ENCODE measurements at regions not wholly inside any gene's neighbourhood (a gene's known extent, or its start where the extent isn't known, plus 50 kb on each side); places are given as distances from the start of the nearest gene placed in this dataset.

DNA sequence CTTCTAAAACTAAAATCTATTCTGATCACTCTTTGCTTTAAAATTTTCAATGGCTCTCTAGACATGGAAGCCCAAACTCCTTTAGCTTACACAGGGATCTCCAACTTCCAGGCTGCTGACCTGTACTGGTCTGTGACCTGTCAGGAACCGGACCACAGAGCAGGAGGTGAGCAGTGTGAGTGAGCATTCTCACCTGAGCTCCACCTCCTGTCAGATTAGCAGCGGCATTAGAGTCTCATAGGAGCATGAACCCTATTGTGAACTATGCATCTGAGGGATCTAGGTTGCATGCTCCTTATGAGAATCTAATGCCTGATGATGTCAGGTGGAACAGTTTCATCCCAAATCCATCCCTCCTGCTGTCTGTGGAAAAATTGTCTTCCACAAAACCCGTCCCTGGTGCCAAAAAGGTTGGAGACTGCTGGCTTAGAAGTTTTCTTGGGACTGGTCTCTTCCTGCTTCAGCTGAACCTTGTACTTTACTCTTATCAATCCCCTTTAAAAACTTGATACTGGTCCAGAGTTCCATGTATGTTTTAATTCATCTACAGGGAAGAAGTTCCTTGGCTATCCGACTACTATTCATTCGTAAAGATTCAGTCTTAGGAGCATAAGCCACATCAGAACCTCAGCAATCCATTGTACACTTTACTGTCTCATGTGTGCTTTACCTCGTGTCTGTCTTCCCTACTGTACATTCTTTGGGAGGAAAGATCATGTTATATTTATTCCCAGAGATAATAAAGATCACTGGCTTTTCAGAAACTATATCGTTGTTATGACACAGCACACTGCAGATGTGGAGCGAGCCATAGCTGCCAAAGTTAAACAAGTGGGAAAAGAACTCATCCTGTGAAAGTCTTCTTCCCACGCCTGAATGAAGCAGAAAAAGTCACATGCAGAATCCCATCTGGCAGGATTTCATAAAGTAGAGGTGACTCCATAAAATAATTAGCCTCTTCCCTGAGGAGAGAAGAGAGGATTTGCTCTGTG lies 183.8 kb downstream of the LRATD1 start:
- no peak for DNase-seq (ENCODE audit: insufficient read length, low spot score)
- FAIRE-seq, result no peak
- TF ChIP-seq, protein P1, sequence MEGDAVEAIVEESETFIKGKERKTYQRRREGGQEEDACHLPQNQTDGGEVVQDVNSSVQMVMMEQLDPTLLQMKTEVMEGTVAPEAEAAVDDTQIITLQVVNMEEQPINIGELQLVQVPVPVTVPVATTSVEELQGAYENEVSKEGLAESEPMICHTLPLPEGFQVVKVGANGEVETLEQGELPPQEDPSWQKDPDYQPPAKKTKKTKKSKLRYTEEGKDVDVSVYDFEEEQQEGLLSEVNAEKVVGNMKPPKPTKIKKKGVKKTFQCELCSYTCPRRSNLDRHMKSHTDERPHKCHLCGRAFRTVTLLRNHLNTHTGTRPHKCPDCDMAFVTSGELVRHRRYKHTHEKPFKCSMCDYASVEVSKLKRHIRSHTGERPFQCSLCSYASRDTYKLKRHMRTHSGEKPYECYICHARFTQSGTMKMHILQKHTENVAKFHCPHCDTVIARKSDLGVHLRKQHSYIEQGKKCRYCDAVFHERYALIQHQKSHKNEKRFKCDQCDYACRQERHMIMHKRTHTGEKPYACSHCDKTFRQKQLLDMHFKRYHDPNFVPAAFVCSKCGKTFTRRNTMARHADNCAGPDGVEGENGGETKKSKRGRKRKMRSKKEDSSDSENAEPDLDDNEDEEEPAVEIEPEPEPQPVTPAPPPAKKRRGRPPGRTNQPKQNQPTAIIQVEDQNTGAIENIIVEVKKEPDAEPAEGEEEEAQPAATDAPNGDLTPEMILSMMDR (IDR thresholded peaks at IDR 0.05; ENCODE audit: insufficient read depth, missing control alignments), result no peak

DNA sequence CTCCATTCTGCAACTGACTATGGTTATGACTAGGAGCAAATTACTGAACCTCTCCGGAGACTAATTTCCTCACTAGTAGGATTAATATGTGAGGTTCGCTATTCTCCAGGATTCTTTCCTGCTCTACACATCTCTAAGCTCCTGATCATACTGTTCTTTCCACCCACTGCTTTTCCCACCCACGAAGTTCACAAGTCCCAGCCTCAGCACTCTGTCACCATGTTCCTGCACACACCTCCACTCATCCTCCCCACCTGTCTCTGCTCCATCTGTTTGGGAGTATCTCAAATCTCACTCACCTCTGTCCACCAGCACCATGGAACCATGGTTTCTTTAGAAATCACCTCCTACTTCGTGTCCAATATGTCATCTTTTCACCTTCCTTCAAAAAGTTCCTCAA lies 185.3 kb downstream of the LRATD1 start:
- TF ChIP-seq, protein P1 (IDR thresholded peaks at IDR 0.05; ENCODE audit: insufficient read depth, missing control alignments), result no peak
- FAIRE-seq (no peak), DNase-seq (ENCODE audit: insufficient read length, low spot score) (no peak)

DNA sequence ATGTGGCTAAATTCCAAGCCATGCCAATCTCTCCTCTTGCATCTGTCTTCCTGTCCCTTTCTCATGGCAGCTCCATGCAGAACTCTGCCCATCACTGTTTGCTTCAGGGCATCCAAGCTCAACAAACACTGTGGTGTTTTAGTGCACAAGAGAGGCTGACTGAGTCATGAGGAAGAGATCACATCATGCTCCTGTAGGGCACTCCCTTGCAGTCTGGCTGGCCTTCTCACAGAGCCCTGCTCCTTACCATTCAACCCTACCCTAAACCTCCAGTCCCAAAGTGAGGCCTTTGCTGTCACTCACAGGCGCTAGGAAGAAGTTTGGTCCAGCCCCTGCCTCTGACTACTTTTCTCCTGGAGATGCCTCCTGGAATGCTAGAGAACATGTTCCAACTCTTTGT lies 194.0 kb downstream of the LRATD1 start:
- DNase-seq (ENCODE audit: insufficient read length, low spot score) (no peak), FAIRE-seq (no peak)

DNA sequence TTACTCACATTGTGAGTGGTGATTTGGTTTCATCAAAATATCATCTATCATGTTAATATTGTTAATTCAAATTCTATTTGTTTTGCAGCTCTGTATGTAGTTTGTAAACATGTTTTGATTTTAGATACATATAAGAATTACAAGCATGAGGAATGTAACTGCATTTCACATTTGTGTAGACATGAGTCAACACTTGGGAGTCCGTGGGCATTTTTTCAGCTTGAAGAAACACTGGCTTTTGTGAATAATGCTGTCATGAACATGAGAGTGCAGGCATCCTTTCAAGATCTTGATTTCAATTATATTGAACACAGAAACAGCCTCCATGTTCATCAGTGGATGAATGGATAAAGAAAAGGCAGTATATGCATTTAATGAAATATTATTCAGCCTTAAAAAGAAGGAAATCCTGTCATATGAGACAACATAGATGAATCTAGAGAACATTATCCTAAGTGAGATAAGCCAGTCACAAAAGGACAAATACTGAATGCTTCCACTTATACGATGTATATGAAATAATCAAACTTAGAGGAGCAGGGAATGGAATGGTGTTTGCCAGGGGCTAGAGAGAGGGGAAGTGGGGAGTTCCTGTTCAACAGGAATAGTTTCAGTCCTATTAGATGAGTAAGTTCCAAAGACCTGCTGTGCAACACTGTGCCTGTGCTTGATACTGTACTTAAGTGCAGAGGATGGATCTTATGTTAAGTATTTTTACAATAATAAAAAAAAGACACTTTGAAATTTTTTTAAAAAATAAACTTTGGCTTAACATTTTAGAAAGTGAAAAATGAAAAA lies 194.9 kb downstream of the LRATD1 start:
- FAIRE-seq, result no peak
- TF ChIP-seq, protein P1 (IDR thresholded peaks at IDR 0.05; ENCODE audit: insufficient read depth, missing control alignments), result no peak

More for the DNA sequence above, 194.0 kb downstream of the LRATD1 start:
- TF ChIP-seq, protein P1 (IDR thresholded peaks at IDR 0.05; ENCODE audit: insufficient read depth, missing control alignments), result no peak

DNA sequence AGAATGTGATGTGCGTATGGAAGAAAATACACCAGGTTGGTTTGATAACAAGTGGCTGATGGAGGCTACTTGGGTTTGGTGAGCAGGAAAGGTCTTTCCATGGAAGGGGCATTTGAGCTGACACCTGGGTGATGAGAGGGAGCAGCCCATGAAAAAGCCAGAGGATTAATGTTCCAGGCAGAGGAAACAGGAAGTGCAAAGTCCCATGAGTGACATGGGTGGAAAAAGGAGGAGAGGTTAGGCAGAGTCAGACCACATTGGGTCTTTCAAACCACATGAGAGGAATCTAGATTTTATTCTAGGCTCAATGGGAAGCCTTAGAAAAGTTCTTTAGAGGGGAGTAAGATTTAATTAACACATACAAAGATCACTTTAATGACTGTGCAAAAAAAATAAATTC lies 195.7 kb downstream of the LRATD1 start:
- TF ChIP-seq, protein P1 (IDR thresholded peaks at IDR 0.05; ENCODE audit: insufficient read depth, missing control alignments), result no peak
- FAIRE-seq, result no peak
- no peak for DNase-seq (ENCODE audit: insufficient read length, low spot score)

More for the DNA sequence above, 194.9 kb downstream of the LRATD1 start:
- no peak for DNase-seq (ENCODE audit: insufficient read length, low spot score)

DNA sequence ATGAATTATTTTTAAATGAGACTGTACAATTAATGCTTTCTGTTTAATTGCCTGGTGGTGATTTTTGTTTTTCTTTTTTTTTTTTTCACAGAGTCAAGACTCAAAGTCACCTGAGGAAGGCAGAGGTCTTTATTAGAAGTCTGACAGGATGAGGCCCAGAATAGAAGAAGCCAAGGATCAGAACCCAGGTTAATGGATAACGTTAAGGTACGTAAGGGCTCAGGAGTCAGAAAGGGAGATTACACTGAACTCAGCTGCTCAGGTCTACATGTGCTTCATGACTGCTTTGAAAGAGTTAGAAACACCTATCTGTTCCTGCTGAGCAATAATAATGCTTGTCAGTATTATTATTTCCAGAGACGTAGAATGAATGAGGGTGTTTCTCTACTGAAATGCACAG lies 196.5 kb downstream of the LRATD1 start:
- DNase-seq (ENCODE audit: insufficient read length, low spot score) (no peak), FAIRE-seq (no peak)
- TF ChIP-seq, protein P1 (IDR thresholded peaks at IDR 0.05; ENCODE audit: insufficient read depth, missing control alignments), result no peak

Measured in D721Med (cell line).